Right cardiac atrium (tissue), 5 donors: ENCODE measurements at regions not wholly inside any gene's neighbourhood (a gene's known extent, or its start where the extent isn't known, plus 50 kb on each side); places are given as distances from the start of the nearest gene placed in this dataset.
"Not testable (repeated sequence)": the region's sequence is repeated elsewhere in the genome, so short reads cannot be mapped to it uniquely, and the experiment has no call there.

Experiments
- ATAC-seq, 2 donors: fragments of 200-7000 bp; cut with Tn5 transposase; one replicate each; pipeline versions ENCODE4 v1.8.0 to v1.9.1; 2020; ENCODE audit warnings: moderate library complexity in 2 of 2, mild to moderate bottlenecking in 1 of 2
- DNase-seq, 3 donors: peaks; one replicate each; pipeline ENCODE4 v3.0.0-alpha.2; 2020
- H3K27ac ChIP-seq: one replicate; pipeline ENCODE4 v1.5.1; 2013; ENCODE audit warnings: mild to moderate bottlenecking, low read length, control low read depth, moderate library complexity
- H3K27me3 ChIP-seq: one replicate; pipeline ENCODE4 v1.6.1; 2013; ENCODE audit not compliant: control insufficient read depth, insufficient read depth
- H3K4me1 ChIP-seq: one replicate; pipeline ENCODE4 v1.6.1; 2013; ENCODE audit warnings: low read length; ENCODE audit not compliant: control insufficient read depth, insufficient read depth
- H3K4me3 ChIP-seq: one replicate; pipeline ENCODE4 v1.5.1; 2013; ENCODE audit warnings: low read length, control low read depth
- H3K9me3 ChIP-seq: one replicate; pipeline ENCODE4 v1.6.1; 2013; ENCODE audit warnings: low read length; ENCODE audit not compliant: control insufficient read depth
- WGBS: extraction: QIAGEN DNeasy Blood & Tissue Kit; methylation state at CpG from one replicate; pipeline ENCODE4 v1.1.7; 2013; 5-methylcytosine and 5-hydroxymethylcytosine counted together
- intact Hi-C, 4 donors: fragments of 100-400 bp; cut with DNase I; formaldehyde crosslinking; loops; one replicate each; pipeline versions ENCODE4 v1.11.0 to v1.14.0; 2022 to 2023
- donor health status: healthy with polysubstance abuse.
- donor health status: DM: no; HTN: yes; CAD: no.
- donor health status: DM: no; HTN: no; CAD: no.
- donor health status: DM: no; HTN: yes; CAD: no; lungs with severe emphysema.
- donor health status: DM: yes; HTN: yes; CAD: no.

DNA sequence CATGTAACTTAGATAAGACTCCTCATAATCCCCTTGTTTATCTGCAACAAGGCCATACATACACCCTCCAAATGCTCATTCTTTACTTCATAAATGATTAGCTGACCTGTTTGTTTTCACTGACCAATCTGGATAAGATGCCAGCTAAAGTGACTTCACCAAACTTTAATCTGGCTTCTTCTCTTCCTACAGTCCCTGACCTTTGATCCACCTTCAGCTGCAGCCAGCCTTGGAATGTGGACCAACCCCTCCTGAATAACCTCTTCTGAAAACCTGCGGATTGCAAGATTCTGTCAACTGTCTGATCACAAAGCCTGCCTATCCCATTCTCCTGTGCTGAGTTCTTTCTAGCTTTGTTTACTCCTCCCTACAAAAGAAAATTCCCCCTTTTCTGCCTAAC, 476.8 kb downstream of the LRRC70 start:
- Histone ChIP-seq H3K4me3 (no peak overlapping the region), H3K4me1 (peaks cover 2% of the 10 kb centered on the region), H3K27me3 (no peaks in the 10 kb centered on the region), H3K27ac (no peak overlapping the region), H3K9me3 (no peaks in the 10 kb centered on the region)
- ATAC-seq: no peak
- no peak for DNase-seq
- intact Hi-C loops: no loop called here
- 74% methylated on average over 1 of the region's 1 CpG for WGBS

- DNase-seq (peak; percentile 82 to 89 (median 83)), ATAC-seq (peak; percentile 95 to 97)
- no peak overlapping the region for H3K4me3 ChIP-seq
- no peaks in the 10 kb centered on the region for H3K27me3 ChIP-seq
- no peak overlapping the region for H3K27ac ChIP-seq
- intact Hi-C loops: no loop called here
- peaks cover 2% of the 10 kb centered on the region for H3K4me1 ChIP-seq
- H3K9me3 ChIP-seq: no peaks in the 10 kb centered on the region
- WGBS: 49% methylated on average over 6 of the region's 6 CpGs
Measured at GRCh38 chr5:63053019-63053638, 474.5 kb downstream of the LRRC70 start.

- DNase-seq (no peak), ATAC-seq (no peak)
- Histone ChIP-seq H3K4me3 (no peak overlapping the region), H3K4me1 (peaks cover 2% of the 10 kb centered on the region), H3K27ac (no peak overlapping the region), H3K9me3 (no peaks in the 10 kb centered on the region), H3K27me3 (no peaks in the 10 kb centered on the region)
- 65% methylated on average over 2 of the region's 2 CpGs for WGBS
- intact Hi-C loops: no loop called here
Measured at GRCh38 chr5:63050916-63051315, 472.3 kb downstream of the LRRC70 start.

GRCh38 chr5:63049935-63050334, 471.3 kb downstream of the LRRC70 start:
- Histone ChIP-seq H3K27me3 (no peaks in the 10 kb centered on the region), H3K27ac (no peak overlapping the region), H3K9me3 (no peaks in the 10 kb centered on the region), H3K4me3 (no peak overlapping the region), H3K4me1 (peaks cover 2% of the 10 kb centered on the region)
- ATAC-seq: no peak
- no peak for DNase-seq
- WGBS: 90% methylated on average over 1 of the region's 1 CpG
- intact Hi-C loops: no loop called here

DNA sequence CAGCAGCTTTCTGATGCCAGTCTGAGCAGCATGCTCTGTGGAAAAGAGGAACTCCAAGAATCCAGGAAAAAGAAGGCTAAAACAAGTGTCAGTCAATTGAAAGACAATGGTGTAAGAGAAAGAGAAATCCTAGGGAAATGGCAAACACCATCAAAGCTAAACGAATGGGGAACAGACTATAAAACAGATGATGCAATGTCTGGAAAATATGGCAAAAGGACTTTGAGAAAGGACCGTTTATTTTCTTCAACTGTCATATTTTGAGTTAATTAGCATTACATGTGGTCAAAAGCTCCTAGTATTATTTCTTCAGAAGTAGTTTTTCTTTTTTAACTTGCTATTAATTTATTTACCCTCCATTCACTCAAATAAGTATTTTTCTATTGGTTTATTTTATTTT, 465.2 kb downstream of the LRRC70 start:
- ATAC-seq: no peak
- H3K4me1 ChIP-seq: no peaks in the 10 kb centered on the region
- intact Hi-C loops: no loop called here
- no peaks in the 10 kb centered on the region for H3K27me3 ChIP-seq
- 52% methylated on average over 2 of the region's 2 CpGs for WGBS
- DNase-seq: no peak
- no peak overlapping the region for H3K4me3 ChIP-seq
- no peak overlapping the region for H3K27ac ChIP-seq
- no peaks in the 10 kb centered on the region for H3K9me3 ChIP-seq

DNA sequence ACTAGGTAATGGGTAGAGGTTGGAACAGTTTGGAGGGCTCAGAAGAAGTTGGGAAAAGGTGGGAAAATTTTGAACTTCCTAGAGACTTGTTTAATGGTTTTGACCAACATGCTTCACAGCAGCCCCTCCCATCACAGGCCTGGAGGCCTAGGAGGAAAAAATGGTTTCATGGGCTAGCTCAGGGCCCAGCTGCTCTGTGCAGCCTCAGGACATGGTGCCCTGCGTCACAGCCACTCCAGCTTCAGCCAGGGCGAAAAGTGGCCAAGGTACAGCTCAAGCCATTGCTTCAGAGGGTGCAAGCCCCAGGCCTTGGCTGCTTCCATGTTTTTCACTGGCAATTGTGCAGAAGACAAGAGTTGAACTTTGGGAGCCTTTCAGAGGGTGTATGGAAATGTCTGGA, 453.7 kb downstream of the LRRC70 start:
- Histone ChIP-seq H3K4me1 (no peaks in the 10 kb centered on the region), H3K4me3 (no peak overlapping the region), H3K27ac (no peak overlapping the region), H3K27me3 (no peaks in the 10 kb centered on the region), H3K9me3 (no peaks in the 10 kb centered on the region)
- ATAC-seq (no peak), DNase-seq (no peak)
- intact Hi-C loops: no loop called here
- 86% methylated on average over 2 of the region's 2 CpGs for WGBS

DNA sequence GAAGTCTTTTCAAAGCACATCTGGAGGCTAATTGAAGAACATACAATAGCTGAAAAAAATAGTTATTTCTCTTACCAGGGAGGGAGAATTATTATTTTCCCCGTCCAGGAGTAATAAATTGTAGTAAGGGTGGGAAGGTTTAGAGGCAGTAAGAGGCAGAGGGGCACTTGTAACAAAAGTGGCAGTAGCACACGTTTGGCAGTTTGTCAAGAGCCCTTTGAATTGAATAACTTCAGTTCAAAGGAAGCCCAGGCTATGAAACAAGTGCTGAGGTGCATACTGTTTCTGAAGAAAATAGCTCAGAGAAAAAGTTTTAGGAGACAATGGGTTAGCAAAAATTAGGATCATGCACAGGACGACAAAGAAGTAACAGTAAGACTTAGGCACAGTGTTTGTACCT, 451.3 kb downstream of the LRRC70 start:
- DNase-seq: no peak
- 43% methylated on average over 3 of the region's 3 CpGs for WGBS
- H3K27me3 ChIP-seq: no peaks in the 10 kb centered on the region
- intact Hi-C loops: no loop called here
- no peak for ATAC-seq
- no peak overlapping the region for H3K4me3 ChIP-seq
- no peaks in the 10 kb centered on the region for H3K9me3 ChIP-seq
- no peak overlapping the region for H3K27ac ChIP-seq
- no peaks in the 10 kb centered on the region for H3K4me1 ChIP-seq

DNA sequence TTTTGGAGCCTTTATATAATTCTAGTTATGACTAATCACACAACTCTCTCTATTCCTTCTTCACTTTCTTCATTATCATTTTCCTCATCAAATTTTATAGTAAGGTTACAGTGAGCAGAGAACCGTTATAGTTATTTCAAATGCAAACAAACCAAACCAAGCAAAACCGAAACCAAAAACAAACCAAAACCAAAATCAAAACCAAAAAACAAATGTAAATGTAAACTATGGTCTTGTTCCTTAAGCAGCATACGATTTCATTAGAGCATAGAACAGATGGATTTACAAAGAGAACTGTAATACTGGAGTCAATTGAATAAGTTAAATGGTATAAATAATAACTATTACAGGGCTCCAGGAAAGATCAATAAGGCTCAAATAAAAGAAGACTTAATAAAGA, 447.1 kb downstream of the LRRC70 start:
- H3K4me1 ChIP-seq: no peaks in the 10 kb centered on the region
- H3K9me3 ChIP-seq: no peaks in the 10 kb centered on the region
- ATAC-seq (no peak), DNase-seq (no peak)
- intact Hi-C loops: no loop called here
- no peak overlapping the region for H3K27ac ChIP-seq
- no peak overlapping the region for H3K4me3 ChIP-seq
- whole genome bisulfite sequencing: 78% methylated on average over 3 of the region's 3 CpGs
- H3K27me3 ChIP-seq: no peaks in the 10 kb centered on the region

DNA sequence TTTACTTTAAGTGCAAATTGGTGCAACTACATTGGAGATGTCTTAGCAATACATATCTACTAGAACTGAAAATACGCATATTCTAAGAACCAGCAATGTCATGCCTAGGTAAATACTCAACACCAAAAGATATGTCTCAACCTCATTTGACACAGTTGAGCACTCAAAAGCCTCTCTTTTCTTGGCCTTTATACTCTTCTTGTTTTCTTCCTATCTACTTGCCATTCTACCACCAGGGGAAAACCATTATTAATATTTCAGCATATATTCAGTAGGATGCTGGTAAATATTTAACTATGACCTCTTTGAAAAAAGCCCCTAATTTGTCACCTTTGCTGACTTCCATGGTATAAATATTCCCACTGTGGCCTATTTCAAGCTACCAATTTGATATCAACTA, 443.8 kb downstream of the LRRC70 start:
- 90% methylated on average over 1 of the region's 1 CpG for WGBS
- intact Hi-C loops: no loop called here
- ATAC-seq: no peak

GRCh38 chr5:63011158-63011557, 432.5 kb downstream of the LRRC70 start:
- 64% methylated on average over 1 of the region's 1 CpG for WGBS
- no peak overlapping the region for H3K27ac ChIP-seq
- no peaks in the 10 kb centered on the region for H3K27me3 ChIP-seq
- DNase-seq (no peak), ATAC-seq (no peak)
- intact Hi-C loops: no loop called here
- H3K9me3 ChIP-seq: peaks cover 2% of the 10 kb centered on the region
- H3K4me3 ChIP-seq: no peak overlapping the region
- H3K4me1 ChIP-seq: no peaks in the 10 kb centered on the region

More for the DNA sequence above, 443.8 kb downstream of the LRRC70 start:
- no peak overlapping the region for H3K27ac ChIP-seq
- no peak for DNase-seq
- H3K4me3 ChIP-seq: no peak overlapping the region
- H3K4me1 ChIP-seq: no peaks in the 10 kb centered on the region
- no peaks in the 10 kb centered on the region for H3K27me3 ChIP-seq
- H3K9me3 ChIP-seq: no peaks in the 10 kb centered on the region

- Histone ChIP-seq H3K27ac (no peak overlapping the region), H3K9me3 (peaks cover 2% of the 10 kb centered on the region), H3K4me3 (no peak overlapping the region), H3K27me3 (no peaks in the 10 kb centered on the region), H3K4me1 (no peaks in the 10 kb centered on the region)
- 93% methylated on average over 19 of the region's 19 CpGs for WGBS
- peak in 2 of 3 donors; percentile 39 to 43 for DNase-seq
- intact Hi-C loops: no loop called here
- ATAC-seq: no peak
Measured at GRCh38 chr5:63008195-63008594, 429.6 kb downstream of the LRRC70 start.

GRCh38 chr5:62994842-62995241, 416.2 kb downstream of the LRRC70 start:
- H3K27ac ChIP-seq, H3K9me3 ChIP-seq, DNase-seq, H3K4me3 ChIP-seq, H3K27me3 ChIP-seq, intact Hi-C loops, H3K4me1 ChIP-seq, ATAC-seq: not testable (repeated sequence)
- 70% methylated on average over 1 of the region's 1 CpG for WGBS
